ENCODE measurements at regions not wholly inside any gene's neighbourhood (a gene's known extent, or its start where the extent isn't known, plus 50 kb on each side); places are given as distances from the start of the nearest gene placed in this dataset.
A peak's percentile ranks its signal among the peaks of the same experiment; 100 is the strongest.

GRCh38 chr4:19987746-19988145, 264.0 kb upstream of the SLIT2 start:
- no peak for DNase-seq

DNA sequence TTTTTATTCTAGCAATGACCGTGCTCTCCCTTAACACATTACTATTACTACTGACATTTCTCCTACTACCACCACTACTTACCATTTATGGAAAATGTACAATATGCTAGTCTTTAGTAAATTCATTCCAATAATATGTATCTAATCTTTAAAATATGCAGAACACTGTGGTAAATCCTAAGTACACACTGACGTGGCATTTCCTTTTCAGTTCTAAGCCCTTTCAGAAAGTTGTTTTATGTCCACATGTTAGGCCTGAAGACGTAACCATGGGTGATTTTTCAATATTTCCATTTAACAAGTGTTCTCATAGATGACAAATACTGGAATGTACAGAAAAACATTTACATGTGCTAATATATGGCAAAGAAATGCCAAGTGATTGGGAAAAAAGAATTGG, 268.6 kb upstream of the SLIT2 start:
- no peak for DNase-seq

GRCh38 chr4:19982556-19982955, 269.1 kb upstream of the SLIT2 start:
- DNase-seq, result no peak

DNA sequence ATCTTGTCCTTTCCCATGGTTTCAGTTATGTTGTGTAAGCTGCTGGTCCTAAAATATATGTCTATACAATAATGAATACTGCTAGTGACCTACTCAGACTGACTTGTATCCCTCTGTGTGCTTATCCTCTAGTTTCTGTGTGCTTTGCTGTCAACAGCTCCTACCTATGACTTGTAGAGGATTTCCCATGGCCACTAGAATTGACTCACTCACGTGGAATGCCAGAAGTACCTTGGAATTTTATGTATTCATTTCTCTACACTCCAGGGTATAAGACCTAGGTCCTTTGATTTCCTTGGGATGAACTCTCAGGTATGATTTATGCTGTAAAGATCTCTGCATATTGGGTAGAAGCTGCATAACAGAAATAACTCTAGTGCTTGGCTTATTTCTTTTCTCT, 279.9 kb upstream of the SLIT2 start:
- no peak for DNase-seq

DNA sequence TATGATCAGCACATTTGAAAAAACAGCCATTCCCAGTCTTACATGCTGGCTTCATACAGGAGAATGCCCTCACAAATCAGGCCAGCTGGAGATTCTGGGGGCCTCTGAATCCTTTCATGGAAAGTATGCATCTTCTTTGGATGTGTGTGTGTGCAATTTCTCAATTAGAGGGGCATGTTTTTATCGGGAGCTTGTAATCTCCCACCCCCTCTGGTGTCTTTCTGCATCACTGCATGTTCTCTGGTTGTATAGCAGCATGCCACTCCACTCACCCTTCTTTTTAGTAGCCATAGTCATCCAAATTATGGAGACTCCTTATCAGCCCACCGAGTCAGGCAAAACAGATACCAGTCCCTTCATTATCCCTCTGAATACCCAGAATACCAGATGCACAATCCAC, 282.2 kb upstream of the SLIT2 start:
- no peak for DNase-seq

- DNase-seq, result no peak
Observed at GRCh38 chr4:19961091-19961490, 290.6 kb upstream of the SLIT2 start.

DNA sequence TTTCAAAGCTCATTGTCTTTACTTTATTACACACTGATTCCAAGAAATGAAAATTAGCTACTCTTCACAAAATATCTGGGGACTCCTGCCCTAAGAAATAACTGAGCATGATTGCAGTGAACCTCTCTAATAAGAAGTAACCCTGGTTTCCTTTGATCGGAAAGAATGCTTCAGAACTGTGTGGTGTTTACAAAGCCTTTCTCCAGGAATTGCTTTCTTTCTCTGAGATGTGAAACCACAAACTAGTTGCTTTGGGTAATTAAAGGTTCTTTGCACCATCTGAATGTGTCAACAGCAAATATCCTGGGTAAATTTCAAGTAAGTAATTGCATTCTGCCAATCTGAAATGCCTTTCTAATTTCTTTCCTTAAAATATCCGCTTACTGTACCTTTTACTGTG, 292.9 kb upstream of the SLIT2 start:
- no peak for DNase-seq

DNA sequence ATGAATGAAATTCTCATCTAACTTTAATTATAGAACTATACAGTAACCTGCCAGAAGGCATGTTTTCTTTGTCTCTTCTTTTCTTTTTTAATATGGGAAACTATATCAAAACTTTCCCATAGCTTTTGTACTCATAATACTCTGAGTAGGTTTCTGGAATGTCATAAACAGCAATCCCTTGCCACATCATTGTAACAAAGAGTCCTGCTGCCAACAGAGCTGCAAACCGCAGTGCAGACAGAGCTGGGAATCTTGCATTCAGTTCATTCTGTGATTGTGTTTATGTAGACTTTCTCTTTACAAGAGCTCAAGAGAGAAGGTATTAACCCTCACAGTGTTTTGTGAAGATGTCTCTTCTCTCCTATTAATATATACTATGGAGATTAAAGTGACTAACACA, 304.4 kb upstream of the SLIT2 start:
- no peak for DNase-seq

DNA sequence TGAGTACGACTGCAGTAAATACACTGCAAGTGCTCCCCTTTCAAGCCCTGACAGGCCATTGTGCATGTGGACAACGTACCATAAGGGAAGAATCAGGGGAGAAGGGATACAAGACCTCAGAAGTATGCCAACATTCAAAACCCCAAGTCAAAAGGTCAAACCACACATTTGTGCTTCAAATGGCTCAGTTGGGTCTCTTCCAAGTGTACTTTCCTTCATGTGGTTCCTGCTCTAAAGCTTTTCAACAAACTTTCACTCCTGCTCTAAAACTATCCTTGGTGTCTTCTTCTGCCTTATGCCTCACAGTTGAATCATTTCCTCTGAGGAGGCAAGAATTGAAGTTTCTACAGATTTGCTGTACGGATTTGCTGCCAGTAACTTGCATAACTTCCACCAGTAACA, 305.7 kb upstream of the SLIT2 start:
- DNase-seq, result peak; percentile 82 to 86

- no peak for DNase-seq
Observed at GRCh38 chr4:19945501-19945900, 306.2 kb upstream of the SLIT2 start.

- DNase-seq, result no peak
Observed at GRCh38 chr4:19944806-19945205, 306.9 kb upstream of the SLIT2 start.

DNA sequence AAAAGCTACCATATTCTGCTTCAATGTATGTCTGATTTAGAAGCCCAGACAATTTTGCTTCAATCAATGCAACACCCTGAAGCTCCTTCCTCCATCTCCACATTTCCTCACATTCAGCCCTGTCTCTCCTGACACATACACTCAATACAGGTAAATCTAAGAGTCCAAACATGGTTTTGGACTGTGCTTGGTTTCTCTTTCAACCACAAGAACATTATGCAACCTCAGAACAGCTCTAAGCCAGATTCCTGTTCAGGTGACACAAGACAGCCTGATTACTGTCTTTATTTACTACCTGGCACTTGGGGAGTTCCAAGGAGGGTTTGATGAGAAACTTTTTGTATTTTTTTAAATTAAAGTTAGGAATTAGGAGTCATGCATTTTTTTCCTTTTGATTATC, 307.5 kb upstream of the SLIT2 start:
- DNase-seq, result no peak

DNA sequence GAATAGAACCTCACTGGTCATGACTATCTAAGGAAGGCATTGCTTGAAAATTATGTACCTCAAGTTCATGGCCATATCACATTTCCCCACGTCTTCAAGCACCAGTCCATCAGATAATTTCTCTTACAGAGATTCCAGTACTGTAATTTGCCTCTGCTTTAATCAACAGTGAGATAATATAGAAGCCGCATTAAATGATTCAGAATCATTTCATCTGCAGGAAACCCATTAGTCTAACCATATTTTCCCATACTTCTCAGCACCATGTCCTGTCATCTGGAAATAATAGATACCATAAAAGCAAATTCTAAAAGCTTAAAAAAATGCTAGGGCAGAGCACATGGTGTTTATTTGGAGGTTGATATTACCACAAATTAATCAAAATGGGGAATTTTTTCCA, 310.3 kb upstream of the SLIT2 start:
- no peak for DNase-seq

GRCh38 chr4:19940861-19941260, 310.8 kb upstream of the SLIT2 start:
- DNase-seq, result no peak

GRCh38 chr4:19936476-19936875, 315.2 kb upstream of the SLIT2 start:
- peak in 1 of 2 experiments; percentile 18 for DNase-seq

DNA sequence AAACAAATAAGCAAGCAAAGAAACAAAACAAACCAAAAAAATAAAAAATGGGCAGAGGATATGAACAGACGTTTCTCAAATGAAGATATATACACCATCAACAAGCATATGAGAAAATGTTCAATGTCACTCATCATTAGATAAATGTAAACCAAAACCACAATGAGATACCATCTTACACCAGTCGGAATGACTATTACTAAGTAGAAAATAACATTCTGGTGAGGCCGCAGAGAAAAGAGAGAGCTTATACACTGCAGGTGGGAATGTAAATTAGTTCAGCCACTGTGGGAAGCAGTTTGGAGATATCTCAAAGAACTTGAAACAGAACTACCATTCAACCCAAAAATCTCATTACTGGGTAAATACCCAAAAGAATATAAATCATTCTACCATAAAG, 321.0 kb upstream of the SLIT2 start:
- DNase-seq, result no peak

GRCh38 chr4:19927381-19927780, 324.3 kb upstream of the SLIT2 start:
- no peak for DNase-seq

- no peak for DNase-seq
Observed at GRCh38 chr4:19925516-19925915, 326.2 kb upstream of the SLIT2 start.

DNA sequence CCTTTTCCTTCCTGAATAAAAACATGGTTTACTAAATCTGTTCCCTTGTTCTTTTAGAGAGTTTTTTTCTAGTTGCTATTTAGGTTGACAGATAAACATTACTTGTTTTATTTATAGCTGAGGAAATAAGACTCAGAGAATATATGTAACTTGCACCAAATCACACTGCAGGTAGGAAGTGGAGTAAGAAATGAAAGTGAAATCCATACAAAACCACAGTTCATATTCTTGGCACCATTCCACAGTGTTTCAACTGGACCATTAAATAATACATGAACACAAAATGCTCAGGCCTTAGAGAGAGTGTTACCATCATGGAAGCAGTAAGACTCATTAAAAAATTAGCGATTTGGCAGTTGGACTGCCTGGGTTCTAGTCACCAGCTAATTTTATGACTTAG, 326.9 kb upstream of the SLIT2 start:
- DNase-seq, result no peak

DNA sequence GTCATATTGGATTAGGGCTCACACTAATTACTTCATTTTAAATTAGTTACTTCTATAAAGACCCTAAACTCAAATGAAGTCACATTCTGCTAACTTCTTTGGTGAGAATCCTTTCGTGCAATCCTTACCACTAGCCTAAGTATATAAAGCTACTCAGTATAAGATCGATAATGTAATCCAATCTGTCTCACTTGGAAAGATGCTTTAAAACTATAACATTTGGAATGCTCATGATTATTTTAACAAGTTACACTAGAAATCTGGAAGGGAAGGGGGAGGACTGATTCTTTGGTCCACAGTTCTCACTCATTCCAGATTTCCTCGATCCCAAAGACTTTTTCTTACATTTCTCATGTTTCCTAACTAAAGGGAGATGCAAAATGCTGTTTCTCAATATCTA, 336.4 kb upstream of the SLIT2 start:
- no peak for DNase-seq

DNA sequence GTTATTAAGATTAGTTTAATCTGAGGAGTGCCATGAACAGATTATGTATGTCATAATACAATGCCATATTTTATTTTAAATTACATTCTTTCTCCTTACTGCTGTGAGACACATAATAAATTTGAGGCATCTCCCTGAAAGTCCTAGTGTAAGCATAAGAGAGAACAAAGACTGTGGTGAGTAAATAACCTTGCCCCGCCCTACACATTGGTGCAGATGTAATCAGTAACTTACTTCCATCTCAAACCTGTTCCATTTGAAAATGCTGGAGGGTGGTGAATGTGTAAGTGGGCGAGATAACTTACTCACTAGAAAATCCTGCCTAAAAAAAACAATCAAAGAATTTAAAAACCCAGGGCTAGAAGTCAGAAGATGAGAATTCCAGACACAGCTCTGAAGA, 338.1 kb upstream of the SLIT2 start:
- DNase-seq, result no peak

- no peak for DNase-seq
Observed at GRCh38 chr4:19910861-19911525, 340.7 kb upstream of the SLIT2 start.

- DNase-seq, result no peak
Observed at GRCh38 chr4:19905024-19905423, 346.7 kb upstream of the SLIT2 start.

DNA sequence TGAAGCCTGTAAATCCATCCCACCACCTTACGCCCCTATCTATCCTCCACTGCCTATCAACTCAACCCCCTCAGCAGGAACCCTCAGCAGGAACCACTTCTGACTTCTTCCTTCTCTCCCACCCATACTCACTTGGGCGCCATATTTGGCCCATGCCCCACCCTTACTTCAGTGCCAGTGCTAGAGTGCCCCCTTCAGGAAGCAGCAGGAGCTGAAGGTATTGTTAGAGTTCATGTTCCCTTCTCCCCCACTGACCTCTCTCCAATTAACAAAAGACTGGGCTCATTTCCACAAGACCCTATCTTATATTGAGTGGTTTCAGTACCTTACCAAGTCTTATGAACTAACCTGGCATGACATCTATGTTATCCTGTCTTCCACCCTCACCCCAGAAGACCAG, 363.1 kb upstream of the SLIT2 start:
- DNase-seq, result no peak

GRCh38 chr4:19883841-19884240, 367.9 kb upstream of the SLIT2 start:
- DNase-seq, result no peak

DNA sequence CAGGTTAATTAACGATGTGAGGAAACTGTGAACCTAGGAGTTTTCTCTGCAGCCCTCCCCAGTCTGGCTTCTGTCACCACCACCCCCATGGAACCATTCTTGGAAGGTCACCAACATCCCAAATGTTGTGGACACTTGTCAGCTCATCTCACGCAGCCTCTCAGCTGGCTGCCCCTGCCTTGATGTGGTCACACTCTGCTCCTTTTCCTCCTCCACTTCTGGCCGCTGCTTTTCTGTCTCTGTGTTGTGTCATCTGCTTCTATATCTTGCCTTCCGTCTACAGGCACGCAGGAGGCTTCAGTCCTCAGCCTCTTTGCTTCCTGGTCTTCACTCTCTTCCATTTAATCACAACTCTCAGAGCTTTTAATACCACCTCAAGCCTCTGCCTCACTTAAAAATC, 371.5 kb upstream of the SLIT2 start:
- DNase-seq, result no peak

Measured in Kasumi-1 (cell line).